Liver (tissue), 8 donors: ENCODE measurements at regions not wholly inside any gene's neighbourhood (a gene's known extent, or its start where the extent isn't known, plus 50 kb on each side); places are given as distances from the start of the nearest gene placed in this dataset.

Experiments used
- DNase-seq: peaks from one replicate; pipeline ENCODE4 v3.0.0-alpha.2; 2017; ENCODE audit warnings: low spot score
- H3K27ac ChIP-seq, 2 donors: one replicate each; pipeline ENCODE4 v1.7.0; 2013; ENCODE audit warnings: inconsistent platforms in 2 of 2, low read length in 2 of 2, control low read depth in 1 of 2, low read depth in 1 of 2, mild to moderate bottlenecking in 1 of 2
- H3K27me3 ChIP-seq, 4 donors: one replicate each; pipeline versions ENCODE4 v1.6.1 to v1.7.0; 2013; ENCODE audit warnings: low read length in 3 of 4, inconsistent platforms in 1 of 4, mild to moderate bottlenecking in 1 of 4, moderate library complexity in 1 of 4; ENCODE audit not compliant: control insufficient read depth in 4 of 4, insufficient read depth in 4 of 4
- H3K36me3 ChIP-seq, 4 donors: one replicate each; pipeline versions ENCODE4 v1.6.1 to v1.7.0; 2013; ENCODE audit warnings: low read length in 3 of 4, mild to moderate bottlenecking in 3 of 4, low read depth in 1 of 4, moderate library complexity in 1 of 4; ENCODE audit not compliant: control insufficient read depth in 4 of 4, insufficient read depth in 3 of 4
- H3K4me1 ChIP-seq, 4 donors: one replicate each; pipeline versions ENCODE4 v1.6.1 to v1.7.0; 2013; ENCODE audit warnings: low read length in 3 of 4, mild to moderate bottlenecking in 3 of 4, moderate library complexity in 1 of 4; ENCODE audit not compliant: control insufficient read depth in 4 of 4, insufficient read depth in 4 of 4
- H3K4me3 ChIP-seq, 3 donors: one replicate each; pipeline versions ENCODE4 v1.6.1 to v1.7.0; 2013; ENCODE audit warnings: low read length in 3 of 3, control low read depth in 1 of 3, low read depth in 1 of 3, mild to moderate bottlenecking in 1 of 3
- H3K9ac ChIP-seq, 2 donors: one replicate each; pipeline ENCODE4 v1.7.0; 2013; ENCODE audit warnings: low read length in 2 of 2, mild to moderate bottlenecking in 2 of 2, moderate library complexity in 2 of 2, control low read depth in 1 of 2, low read depth in 1 of 2
- H3K9me3 ChIP-seq, 4 donors: one replicate each; pipeline versions ENCODE4 v1.6.1 to v1.7.0; 2013; ENCODE audit warnings: low read length in 3 of 4; ENCODE audit not compliant: control insufficient read depth in 4 of 4
- EGR1 ChIP-seq, 2 donors: IDR thresholded peaks; 2 replicates each; pipeline ENCODE4 v1.6.1; 2016 to 2018; ENCODE audit warnings: antibody characterized with exemption in 2 of 2, low read depth in 2 of 2
- FOXA1 ChIP-seq: IDR thresholded peaks from 2 replicates; pipeline ENCODE4 v1.6.1; 2016; ENCODE audit warnings: antibody characterized with exemption
- HNF4A ChIP-seq, 2 donors: conservative IDR thresholded peaks; 2 replicates each; pipeline ENCODE4 v1.6.1; 2016; ENCODE audit warnings: antibody characterized with exemption in 2 of 2, mild to moderate bottlenecking in 2 of 2
- HNF4G ChIP-seq: IDR thresholded peaks from 2 replicates; pipeline ENCODE4 v1.6.1; 2016; ENCODE audit warnings: antibody characterized with exemption
- JUND ChIP-seq, 2 donors: IDR thresholded peaks; 2 replicates each; pipeline ENCODE4 v1.6.1; 2016; ENCODE audit warnings: antibody characterized with exemption in 2 of 2
- RAD21 ChIP-seq, 2 donors: IDR thresholded peaks; 2 replicates each; pipeline ENCODE4 v1.6.1; 2016; ENCODE audit warnings: antibody characterized with exemption in 2 of 2, mild to moderate bottlenecking in 2 of 2
- TAF1 ChIP-seq: conservative IDR thresholded peaks from 2 replicates; pipeline ENCODE4 v1.6.1; 2016; ENCODE audit warnings: antibody characterized with exemption, mild to moderate bottlenecking
- WGBS: extraction: QIAGEN DNeasy Blood & Tissue Kit; methylation state at CpG from one replicate; pipeline ENCODE4 v1.1.7; 2013; 5-methylcytosine and 5-hydroxymethylcytosine counted together
- TF ChIP-seq, protein P1 (sequence below): IDR thresholded peaks from 2 replicates; pipeline ENCODE4 v1.6.1; 2016; ENCODE audit warnings: antibody characterized with exemption
- TF ChIP-seq, protein P2 (sequence below): IDR thresholded peaks from 2 replicates; pipeline ENCODE4 v1.6.1; 2016; ENCODE audit warnings: antibody characterized with exemption
- TF ChIP-seq, protein P3 (sequence below): IDR thresholded peaks from 2 replicates; pipeline ENCODE4 v1.6.1; 2016; ENCODE audit warnings: antibody characterized with exemption
- TF ChIP-seq, protein P4 (sequence below): fragments of 150-350 bp; IDR thresholded peaks from 2 replicates; pipeline ENCODE4 v1.5.1; 2017; ENCODE audit warnings: improper control_type of control experiment, low read depth, low read length; ENCODE audit not compliant: missing input control
- donor health status: healthy.
- donor health status: healthy.
- donor health status: healthy.
- donor health status: healthy.
- donor health status: healthy.

DNA sequence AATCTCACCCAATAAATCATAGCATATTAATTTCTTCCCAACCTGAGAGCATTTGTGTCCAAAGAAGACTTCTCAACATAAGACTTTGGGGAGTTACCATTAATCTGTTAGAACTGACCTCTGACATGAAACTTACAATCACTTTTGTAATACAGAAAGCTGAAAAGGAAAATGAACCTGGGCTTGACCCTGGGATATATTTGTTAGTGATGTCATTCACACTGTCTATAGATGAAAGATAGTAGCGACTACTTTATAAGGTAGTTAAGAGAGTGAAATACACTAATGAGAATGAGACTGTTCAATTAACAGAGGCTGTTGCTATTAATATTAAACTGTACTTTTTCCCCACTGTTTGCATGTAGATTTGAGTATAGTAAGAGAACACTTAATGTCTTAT is 1334.8 kb upstream of the TMEM132C start:
- no peaks in the 10 kb centered on the region for H3K36me3 ChIP-seq

DNA sequence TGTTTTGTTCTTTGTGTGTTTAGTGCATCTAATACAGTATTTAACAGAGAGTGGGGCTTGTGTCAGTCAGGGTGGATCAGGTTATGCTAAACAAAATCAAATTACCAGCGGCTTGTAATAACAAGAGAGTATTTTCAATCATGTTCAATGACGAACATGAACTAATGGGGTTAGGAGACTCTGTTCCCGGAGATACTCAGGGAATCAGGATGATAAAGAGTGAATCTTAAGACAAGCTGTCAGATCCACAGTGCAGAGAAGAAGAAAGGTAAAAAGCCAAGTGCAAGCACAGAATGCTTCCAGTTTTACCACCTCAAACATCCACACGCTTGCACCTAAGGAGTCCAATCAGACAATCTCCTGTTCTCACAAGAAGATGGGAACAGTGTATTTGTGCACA is 1331.5 kb upstream of the TMEM132C start:
- peaks cover 0 to 11% (median 4%) of the 10 kb centered on the region in 4 donors for H3K4me1 ChIP-seq
- TF ChIP-seq HNF4G: no peak
- no peak for TF ChIP-seq EGR1 (IDR thresholded peaks at IDR 0.05; ENCODE audit: low read depth in 2 of 2)
- TF ChIP-seq, protein P1, sequence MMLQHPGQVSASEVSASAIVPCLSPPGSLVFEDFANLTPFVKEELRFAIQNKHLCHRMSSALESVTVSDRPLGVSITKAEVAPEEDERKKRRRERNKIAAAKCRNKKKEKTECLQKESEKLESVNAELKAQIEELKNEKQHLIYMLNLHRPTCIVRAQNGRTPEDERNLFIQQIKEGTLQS: no peak
- TF ChIP-seq, protein P2, sequence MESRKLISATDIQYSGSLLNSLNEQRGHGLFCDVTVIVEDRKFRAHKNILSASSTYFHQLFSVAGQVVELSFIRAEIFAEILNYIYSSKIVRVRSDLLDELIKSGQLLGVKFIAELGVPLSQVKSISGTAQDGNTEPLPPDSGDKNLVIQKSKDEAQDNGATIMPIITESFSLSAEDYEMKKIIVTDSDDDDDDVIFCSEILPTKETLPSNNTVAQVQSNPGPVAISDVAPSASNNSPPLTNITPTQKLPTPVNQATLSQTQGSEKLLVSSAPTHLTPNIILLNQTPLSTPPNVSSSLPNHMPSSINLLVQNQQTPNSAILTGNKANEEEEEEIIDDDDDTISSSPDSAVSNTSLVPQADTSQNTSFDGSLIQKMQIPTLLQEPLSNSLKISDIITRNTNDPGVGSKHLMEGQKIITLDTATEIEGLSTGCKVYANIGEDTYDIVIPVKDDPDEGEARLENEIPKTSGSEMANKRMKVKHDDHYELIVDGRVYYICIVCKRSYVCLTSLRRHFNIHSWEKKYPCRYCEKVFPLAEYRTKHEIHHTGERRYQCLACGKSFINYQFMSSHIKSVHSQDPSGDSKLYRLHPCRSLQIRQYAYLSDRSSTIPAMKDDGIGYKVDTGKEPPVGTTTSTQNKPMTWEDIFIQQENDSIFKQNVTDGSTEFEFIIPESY: no peak
- TF ChIP-seq, protein P3, sequence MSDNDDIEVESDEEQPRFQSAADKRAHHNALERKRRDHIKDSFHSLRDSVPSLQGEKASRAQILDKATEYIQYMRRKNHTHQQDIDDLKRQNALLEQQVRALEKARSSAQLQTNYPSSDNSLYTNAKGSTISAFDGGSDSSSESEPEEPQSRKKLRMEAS: no peak
- TF ChIP-seq, protein P4, sequence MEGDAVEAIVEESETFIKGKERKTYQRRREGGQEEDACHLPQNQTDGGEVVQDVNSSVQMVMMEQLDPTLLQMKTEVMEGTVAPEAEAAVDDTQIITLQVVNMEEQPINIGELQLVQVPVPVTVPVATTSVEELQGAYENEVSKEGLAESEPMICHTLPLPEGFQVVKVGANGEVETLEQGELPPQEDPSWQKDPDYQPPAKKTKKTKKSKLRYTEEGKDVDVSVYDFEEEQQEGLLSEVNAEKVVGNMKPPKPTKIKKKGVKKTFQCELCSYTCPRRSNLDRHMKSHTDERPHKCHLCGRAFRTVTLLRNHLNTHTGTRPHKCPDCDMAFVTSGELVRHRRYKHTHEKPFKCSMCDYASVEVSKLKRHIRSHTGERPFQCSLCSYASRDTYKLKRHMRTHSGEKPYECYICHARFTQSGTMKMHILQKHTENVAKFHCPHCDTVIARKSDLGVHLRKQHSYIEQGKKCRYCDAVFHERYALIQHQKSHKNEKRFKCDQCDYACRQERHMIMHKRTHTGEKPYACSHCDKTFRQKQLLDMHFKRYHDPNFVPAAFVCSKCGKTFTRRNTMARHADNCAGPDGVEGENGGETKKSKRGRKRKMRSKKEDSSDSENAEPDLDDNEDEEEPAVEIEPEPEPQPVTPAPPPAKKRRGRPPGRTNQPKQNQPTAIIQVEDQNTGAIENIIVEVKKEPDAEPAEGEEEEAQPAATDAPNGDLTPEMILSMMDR: no peak
- TF ChIP-seq TAF1: no peak
- TF ChIP-seq FOXA1: no peak
- TF ChIP-seq JUND (IDR thresholded peaks at IDR 0.05): no peak
- TF ChIP-seq RAD21 (IDR thresholded peaks at IDR 0.05): no peak
- no peak overlapping the region for H3K9ac ChIP-seq
- DNase-seq: no peak
- no peaks in the 10 kb centered on the region for H3K9me3 ChIP-seq
- H3K36me3 ChIP-seq: no peaks in the 10 kb centered on the region
- WGBS: 91% methylated on average over 4 of the region's 4 CpGs
- no peak overlapping the region for H3K27ac ChIP-seq
- no peak overlapping the region for H3K4me3 ChIP-seq
- H3K27me3 ChIP-seq: no peaks in the 10 kb centered on the region

More for the DNA sequence above, 1334.8 kb upstream of the TMEM132C start:
- DNase-seq: no peak
- Histone ChIP-seq H3K4me1 (peaks cover 0 to 11% (median 4%) of the 10 kb centered on the region in 4 donors), H3K4me3 (no peak overlapping the region), H3K9ac (no peak overlapping the region), H3K27me3 (no peaks in the 10 kb centered on the region), H3K27ac (no peak overlapping the region), H3K9me3 (no peaks in the 10 kb centered on the region)
- WGBS: 84% methylated on average over 1 of the region's 1 CpG
- no peak for TF ChIP-seq RAD21 (IDR thresholded peaks at IDR 0.05)
- no peak for TF ChIP-seq HNF4A (conservative IDR thresholded peaks at IDR 0.05)
- TF ChIP-seq, protein P4: no peak
